H9 (cell line): ENCODE measurements at regions not wholly inside any gene's neighbourhood (a gene's known extent, or its start where the extent isn't known, plus 50 kb on each side); places are given as distances from the start of the nearest gene placed in this dataset.

Experiments used
- DNase-seq: peaks from one replicate; pipeline ENCODE4 v3.0.0-alpha.2; 2017
- H2AFZ ChIP-seq: one replicate; pipeline ENCODE4 v1.6.1; 2013; ENCODE audit warnings: mild to moderate bottlenecking, low read length, control low read depth, moderate library complexity
- H2AK5ac ChIP-seq: 2 replicates; pipeline ENCODE4 v1.6.1; 2013; ENCODE audit warnings: low read length, control low read depth, mixed read lengths; ENCODE audit not compliant: insufficient read length
- H2BK120ac ChIP-seq: one replicate; pipeline ENCODE4 v1.6.1; 2013; ENCODE audit warnings: low read depth, mild to moderate bottlenecking, low read length, control low read depth, inconsistent platforms; ENCODE audit not compliant: poor library complexity, severe bottlenecking
- H2BK12ac ChIP-seq: 2 replicates; pipeline ENCODE4 v1.6.1; 2013; ENCODE audit warnings: low read length, control low read depth, mixed read lengths, low read depth; ENCODE audit not compliant: insufficient read length
- H2BK15ac ChIP-seq: 2 replicates; pipeline ENCODE4 v1.6.1; 2013; ENCODE audit warnings: low read depth, low read length, control low read depth
- H2BK20ac ChIP-seq: one replicate; pipeline ENCODE4 v1.6.1; 2013; ENCODE audit warnings: low read depth, mild to moderate bottlenecking, low read length, control low read depth, inconsistent platforms; ENCODE audit not compliant: poor library complexity, severe bottlenecking
- H2BK5ac ChIP-seq: 2 replicates; pipeline ENCODE4 v1.6.1; 2013; ENCODE audit warnings: low read length, control low read depth, mixed read lengths; ENCODE audit not compliant: insufficient read length
- H3K14ac ChIP-seq: 2 replicates; pipeline ENCODE4 v1.6.1; 2013; ENCODE audit warnings: low read length, control low read depth; ENCODE audit not compliant: insufficient read depth
- H3K18ac ChIP-seq: 2 replicates; pipeline ENCODE4 v1.6.1; 2013; ENCODE audit warnings: low read depth, mild to moderate bottlenecking, mixed read lengths, low read length, control low read depth; ENCODE audit not compliant: insufficient read length
- H3K23ac ChIP-seq: 2 replicates; pipeline ENCODE4 v1.6.1; 2013; ENCODE audit warnings: low read length, control low read depth, mixed read lengths, low read depth; ENCODE audit not compliant: insufficient read length
- H3K23me2 ChIP-seq: 2 replicates; pipeline ENCODE4 v1.6.1; 2013; ENCODE audit warnings: low read depth, mild to moderate bottlenecking, mixed read lengths, low read length, control low read depth; ENCODE audit not compliant: insufficient read length, poor library complexity, severe bottlenecking
- H3K27ac ChIP-seq: 2 replicates; pipeline ENCODE4 v1.5.1; 2013; ENCODE audit warnings: low read length, control low read depth, mixed read lengths, low read depth; ENCODE audit not compliant: insufficient read length
- H3K27me3 ChIP-seq: 2 replicates; pipeline ENCODE4 v1.6.1; 2013; ENCODE audit warnings: low read length, control low read depth, inconsistent platforms; ENCODE audit not compliant: insufficient read depth
- H3K4ac ChIP-seq: 2 replicates; pipeline ENCODE4 v1.6.1; 2013; ENCODE audit warnings: low read depth, mild to moderate bottlenecking, control low read depth, inconsistent platforms, low read length, moderate library complexity
- H3K4me1 ChIP-seq: 2 replicates; pipeline ENCODE4 v1.6.1; 2013; ENCODE audit warnings: low read length, control low read depth, inconsistent platforms; ENCODE audit not compliant: insufficient read depth
- H3K4me2 ChIP-seq: 2 replicates; pipeline ENCODE4 v1.6.1; 2013; ENCODE audit warnings: low read length, control low read depth, mixed read lengths; ENCODE audit not compliant: insufficient read length, insufficient read depth
- H3K56ac ChIP-seq: 2 replicates; pipeline ENCODE4 v1.6.1; 2013; ENCODE audit warnings: low read depth, mild to moderate bottlenecking, mixed read lengths, low read length, control low read depth; ENCODE audit not compliant: insufficient read length
- H3K79me1 ChIP-seq: 2 replicates; pipeline ENCODE4 v1.6.1; 2013; ENCODE audit warnings: low read depth, mild to moderate bottlenecking, moderate library complexity, low read length, control low read depth, inconsistent platforms; ENCODE audit not compliant: insufficient read depth, poor library complexity, severe bottlenecking
- H3K79me2 ChIP-seq: 2 replicates; pipeline ENCODE4 v1.6.1; 2013; ENCODE audit warnings: low read length, control low read depth, inconsistent platforms; ENCODE audit not compliant: insufficient read depth
- H3K9ac ChIP-seq: 2 replicates; pipeline ENCODE4 v1.6.1; 2013; ENCODE audit warnings: low read length, control low read depth, mixed read lengths; ENCODE audit not compliant: insufficient read length; ENCODE audit errors: extremely low read depth
- H3K9me3 ChIP-seq: one replicate; pipeline ENCODE4 v1.6.1; 2013; ENCODE audit warnings: low read depth, low read length, inconsistent platforms; ENCODE audit not compliant: control insufficient read depth
- H3T11ph ChIP-seq: one replicate; pipeline ENCODE4 v1.6.1; 2013; ENCODE audit warnings: mild to moderate bottlenecking, low read length, control low read depth, inconsistent platforms
- H4K20me1 ChIP-seq: one replicate; pipeline ENCODE4 v1.6.1; 2013; ENCODE audit not compliant: control insufficient read depth, insufficient read length, insufficient read depth
- H4K5ac ChIP-seq: 2 replicates; pipeline ENCODE4 v1.6.1; 2013; ENCODE audit warnings: low read depth, mild to moderate bottlenecking, mixed read lengths, low read length, control low read depth; ENCODE audit not compliant: insufficient read length
- H4K8ac ChIP-seq: replicated peaks from 2 replicates; pipeline ENCODE4 v1.6.1; 2013; ENCODE audit warnings: low read length, control low read depth, mixed read lengths, low read depth; ENCODE audit not compliant: insufficient read length
- H4K91ac ChIP-seq: 2 replicates; pipeline ENCODE4 v1.6.1; 2013; ENCODE audit warnings: low read depth, mild to moderate bottlenecking, moderate library complexity, mixed read lengths, low read length, control low read depth; ENCODE audit not compliant: insufficient read length
- H3K27ac Mint-ChIP-seq, 3 experiments: 2 replicates in 2 of 3; 3 replicates in 1 of 3; pipeline ENCODE4 v1.8.0; 2020 to 2021; ENCODE audit warnings: mixed read lengths in 3 of 3, mild to moderate bottlenecking in 1 of 3, moderate library complexity in 1 of 3
- H3K27me3 Mint-ChIP-seq: 2 replicates; pipeline ENCODE4 v1.8.0; 2021; ENCODE audit warnings: low read depth, mild to moderate bottlenecking, moderate library complexity, mixed read lengths
- H3K36me3 Mint-ChIP-seq, 3 experiments: 2 replicates in 2 of 3; 3 replicates in 1 of 3; pipeline ENCODE4 v1.8.0; 2020 to 2021; ENCODE audit warnings: low read depth in 3 of 3, mixed read lengths in 3 of 3; ENCODE audit not compliant: insufficient read depth in 1 of 3
- H3K4me1 Mint-ChIP-seq, 2 experiments: 2 replicates each; pipeline ENCODE4 v1.8.0; 2020; ENCODE audit warnings: mixed read lengths in 2 of 2
- H3K4me3 Mint-ChIP-seq, 2 experiments: 2 replicates in 1 of 2; 3 replicates in 1 of 2; pipeline ENCODE4 v1.8.0; 2020 to 2021; ENCODE audit warnings: mild to moderate bottlenecking in 2 of 2, mixed read lengths in 2 of 2, moderate library complexity in 1 of 2
- H3K9me3 Mint-ChIP-seq, 2 experiments: 2 replicates in 1 of 2; 3 replicates in 1 of 2; pipeline ENCODE4 v1.8.0; 2020; ENCODE audit warnings: mild to moderate bottlenecking in 2 of 2, mixed read lengths in 2 of 2, moderate library complexity in 1 of 2
- WGBS: extraction: QIAGEN DNeasy Blood & Tissue Kit; methylation state at CpG from one replicate; pipeline ENCODE4 v1.1.7; 2013; ENCODE audit warnings: missing lambda C conversion rate, low lambda C conversion rate, mixed read lengths; ENCODE audit not compliant: insufficient read length; ENCODE audit errors: extremely low coverage; 5-methylcytosine and 5-hydroxymethylcytosine counted together
- TF ChIP-seq, protein P1 (sequence below): fragments of 200-600 bp; sonication (generic); conservative IDR thresholded peaks from 3 replicates; pipeline ENCODE4 v1.8.0; 2021; ENCODE audit warnings: antibody characterized with exemption, mild to moderate bottlenecking

DNA sequence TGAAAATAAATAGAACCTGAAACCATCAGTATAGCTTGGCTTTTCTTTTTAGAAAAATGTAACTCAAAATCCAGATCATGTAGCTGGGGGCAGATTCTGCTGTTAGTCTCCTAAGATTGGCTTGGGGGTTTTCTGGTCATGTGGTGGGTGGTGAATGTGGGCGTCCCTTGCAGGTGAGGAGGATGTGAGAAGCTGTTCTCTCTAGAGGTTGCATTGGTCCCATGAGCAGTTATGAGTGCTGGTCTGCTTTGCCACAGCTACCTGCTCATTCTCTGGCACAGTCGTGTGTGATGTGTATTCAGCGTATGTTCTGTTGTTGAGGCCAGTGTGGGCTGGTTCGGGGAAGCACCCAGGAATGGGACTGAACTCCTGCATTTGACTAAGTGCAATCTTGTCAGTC is 466.8 kb downstream of the DIRAS2 start:
- no peak overlapping the region for H3K14ac ChIP-seq
- DNase-seq, result no peak
- no peak overlapping the region for H3K18ac ChIP-seq
- Mint-ChIP-seq H3K36me3 (no peaks in the 10 kb centered on the region; a peak in 1 of 7 replicates), H3K4me3 (no peak overlapping the region), H3K27ac (no peak overlapping the region), H3K27me3 (no peaks in the 10 kb centered on the region), H3K4me1 (no peaks in the 10 kb centered on the region), H3K9me3 (peaks cover 0 to under 1% of the 10 kb centered on the region in 2 experiments; a peak in 1 of 5 replicates)
- H3K27me3 ChIP-seq, result no peaks in the 10 kb centered on the region
- H2AK5ac ChIP-seq, result no peak overlapping the region
- H2BK20ac ChIP-seq, result no peak overlapping the region
- no CpG with 5 or more reads among the region's 4 CpGs for WGBS
- H3K79me2 ChIP-seq, result no peaks in the 10 kb centered on the region
- no peak overlapping the region for H3K27ac ChIP-seq
- H4K8ac ChIP-seq, result no peak overlapping the region
- H3K4me2 ChIP-seq, result no peak overlapping the region
- H3T11ph ChIP-seq, result no peak overlapping the region
- no peak overlapping the region for H3K56ac ChIP-seq
- H2BK5ac ChIP-seq, result no peak overlapping the region
- no peak overlapping the region for H2BK12ac ChIP-seq
- no peak overlapping the region for H3K23ac ChIP-seq
- no peak overlapping the region for H2BK15ac ChIP-seq
- no peaks in the 10 kb centered on the region for H3K79me1 ChIP-seq
- no peaks in the 10 kb centered on the region for H3K4me1 ChIP-seq
- no peak overlapping the region for H4K5ac ChIP-seq
- no peak overlapping the region for H2AFZ ChIP-seq
- no peak overlapping the region for H4K91ac ChIP-seq
- H3K9ac ChIP-seq, result no peak overlapping the region
- H3K9me3 ChIP-seq, result no peaks in the 10 kb centered on the region
- no peak overlapping the region for H3K4ac ChIP-seq
- H4K20me1 ChIP-seq, result no peaks in the 10 kb centered on the region
- TF ChIP-seq, protein P1, sequence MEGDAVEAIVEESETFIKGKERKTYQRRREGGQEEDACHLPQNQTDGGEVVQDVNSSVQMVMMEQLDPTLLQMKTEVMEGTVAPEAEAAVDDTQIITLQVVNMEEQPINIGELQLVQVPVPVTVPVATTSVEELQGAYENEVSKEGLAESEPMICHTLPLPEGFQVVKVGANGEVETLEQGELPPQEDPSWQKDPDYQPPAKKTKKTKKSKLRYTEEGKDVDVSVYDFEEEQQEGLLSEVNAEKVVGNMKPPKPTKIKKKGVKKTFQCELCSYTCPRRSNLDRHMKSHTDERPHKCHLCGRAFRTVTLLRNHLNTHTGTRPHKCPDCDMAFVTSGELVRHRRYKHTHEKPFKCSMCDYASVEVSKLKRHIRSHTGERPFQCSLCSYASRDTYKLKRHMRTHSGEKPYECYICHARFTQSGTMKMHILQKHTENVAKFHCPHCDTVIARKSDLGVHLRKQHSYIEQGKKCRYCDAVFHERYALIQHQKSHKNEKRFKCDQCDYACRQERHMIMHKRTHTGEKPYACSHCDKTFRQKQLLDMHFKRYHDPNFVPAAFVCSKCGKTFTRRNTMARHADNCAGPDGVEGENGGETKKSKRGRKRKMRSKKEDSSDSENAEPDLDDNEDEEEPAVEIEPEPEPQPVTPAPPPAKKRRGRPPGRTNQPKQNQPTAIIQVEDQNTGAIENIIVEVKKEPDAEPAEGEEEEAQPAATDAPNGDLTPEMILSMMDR, result no peak
- no peaks in the 10 kb centered on the region for H3K23me2 ChIP-seq
- H2BK120ac ChIP-seq, result no peak overlapping the region
